Adrenal gland (tissue), 5 donors: ENCODE measurements at regions not wholly inside any gene's neighbourhood (a gene's known extent, or its start where the extent isn't known, plus 50 kb on each side); places are given as distances from the start of the nearest gene placed in this dataset.

ENCODE experiments used
- POLR2A ChIP-seq, 2 donors: fragments of 450-650 bp; IDR thresholded peaks; one replicate each; pipeline ENCODE4 v1.6.1; 2017; ENCODE audit warnings: antibody characterized with exemption in 2 of 2, mild to moderate bottlenecking in 2 of 2, moderate library complexity in 1 of 2
- TF ChIP-seq, protein P1 (sequence below), 6 experiments: fragments of 450-650 bp in 4 of 6; fragments of 200-600 bp in 2 of 6; sonication (generic) in 1 of 6; IDR thresholded peaks; 1 replicate in 5 of 6; 2 replicates in 1 of 6; pipeline versions ENCODE4 v1.5.1 to v1.8.0; 2016 to 2021; ENCODE audit warnings: antibody characterized with exemption in 6 of 6, mild to moderate bottlenecking in 2 of 6, moderate library complexity in 1 of 6
- donor health status: DM: no; HTN: no; CAD: no.

DNA sequence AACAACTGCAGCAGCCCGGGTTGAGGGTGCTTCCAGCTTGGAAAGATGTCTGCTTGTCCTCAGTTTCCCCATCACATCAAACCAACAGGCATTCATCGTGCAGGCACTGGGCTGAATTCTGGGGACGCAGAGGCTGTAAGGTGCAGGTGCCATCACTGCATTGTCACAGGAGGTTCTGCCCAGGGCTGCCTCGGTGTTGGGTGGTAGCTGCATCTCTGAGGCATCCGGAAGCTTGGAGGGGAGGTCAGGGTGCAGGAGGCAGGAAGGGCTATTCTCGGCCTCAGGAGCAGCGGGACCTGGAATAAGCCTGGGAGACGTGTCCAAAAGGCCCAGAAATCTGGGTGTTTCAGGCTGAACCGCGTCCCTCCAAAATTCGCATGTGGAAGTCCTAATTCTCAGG, 134.6 kb downstream of the HMX1 start:
- TF ChIP-seq POLR2A (IDR thresholded peaks at IDR 0.05) = no peak
- TF ChIP-seq, protein P1, sequence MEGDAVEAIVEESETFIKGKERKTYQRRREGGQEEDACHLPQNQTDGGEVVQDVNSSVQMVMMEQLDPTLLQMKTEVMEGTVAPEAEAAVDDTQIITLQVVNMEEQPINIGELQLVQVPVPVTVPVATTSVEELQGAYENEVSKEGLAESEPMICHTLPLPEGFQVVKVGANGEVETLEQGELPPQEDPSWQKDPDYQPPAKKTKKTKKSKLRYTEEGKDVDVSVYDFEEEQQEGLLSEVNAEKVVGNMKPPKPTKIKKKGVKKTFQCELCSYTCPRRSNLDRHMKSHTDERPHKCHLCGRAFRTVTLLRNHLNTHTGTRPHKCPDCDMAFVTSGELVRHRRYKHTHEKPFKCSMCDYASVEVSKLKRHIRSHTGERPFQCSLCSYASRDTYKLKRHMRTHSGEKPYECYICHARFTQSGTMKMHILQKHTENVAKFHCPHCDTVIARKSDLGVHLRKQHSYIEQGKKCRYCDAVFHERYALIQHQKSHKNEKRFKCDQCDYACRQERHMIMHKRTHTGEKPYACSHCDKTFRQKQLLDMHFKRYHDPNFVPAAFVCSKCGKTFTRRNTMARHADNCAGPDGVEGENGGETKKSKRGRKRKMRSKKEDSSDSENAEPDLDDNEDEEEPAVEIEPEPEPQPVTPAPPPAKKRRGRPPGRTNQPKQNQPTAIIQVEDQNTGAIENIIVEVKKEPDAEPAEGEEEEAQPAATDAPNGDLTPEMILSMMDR (IDR thresholded peaks at IDR 0.05) = no peak
